Upper lobe of right lung (tissue), 1 donor: ENCODE measurements at regions not wholly inside any gene's neighbourhood (a gene's known extent, or its start where the extent isn't known, plus 50 kb on each side); places are given as distances from the start of the nearest gene placed in this dataset.

Experiments
- ATAC-seq: fragments of 200-7000 bp; cut with Tn5 transposase; one replicate; pipeline ENCODE4 v1.9.1; 2020; ENCODE audit warnings: mild to moderate bottlenecking, moderate library complexity
- DNase-seq: peaks from one replicate; pipeline ENCODE4 v3.0.0-alpha.2; 2020
- H3K27ac ChIP-seq: fragments of 200-600 bp; one replicate; pipeline ENCODE4 v1.8.0; 2022
- H3K27me3 ChIP-seq: fragments of 200-600 bp; one replicate; pipeline ENCODE4 v1.8.0; 2022; ENCODE audit warnings: mild to moderate bottlenecking
- H3K36me3 ChIP-seq: fragments of 200-600 bp; one replicate; pipeline ENCODE4 v1.8.0; 2022
- H3K4me1 ChIP-seq: fragments of 200-600 bp; one replicate; pipeline ENCODE4 v1.8.0; 2022
- H3K4me3 ChIP-seq: fragments of 200-600 bp; one replicate; pipeline ENCODE4 v1.8.0; 2022; ENCODE audit warnings: mild to moderate bottlenecking
- H3K9me3 ChIP-seq: fragments of 200-600 bp; one replicate; pipeline ENCODE4 v1.8.0; 2022
- intact Hi-C: fragments of 100-400 bp; cut with DNase I; formaldehyde crosslinking; loops from one replicate; pipeline ENCODE4 v1.11.0; 2022
- TF ChIP-seq, protein P1 (sequence below): fragments of 200-600 bp; IDR thresholded peaks from one replicate; pipeline ENCODE4 v1.8.0; 2022; ENCODE audit warnings: antibody characterized with exemption
- donor health status: DM: no; HTN: yes; CAD: no; lungs with severe emphysema.

DNA sequence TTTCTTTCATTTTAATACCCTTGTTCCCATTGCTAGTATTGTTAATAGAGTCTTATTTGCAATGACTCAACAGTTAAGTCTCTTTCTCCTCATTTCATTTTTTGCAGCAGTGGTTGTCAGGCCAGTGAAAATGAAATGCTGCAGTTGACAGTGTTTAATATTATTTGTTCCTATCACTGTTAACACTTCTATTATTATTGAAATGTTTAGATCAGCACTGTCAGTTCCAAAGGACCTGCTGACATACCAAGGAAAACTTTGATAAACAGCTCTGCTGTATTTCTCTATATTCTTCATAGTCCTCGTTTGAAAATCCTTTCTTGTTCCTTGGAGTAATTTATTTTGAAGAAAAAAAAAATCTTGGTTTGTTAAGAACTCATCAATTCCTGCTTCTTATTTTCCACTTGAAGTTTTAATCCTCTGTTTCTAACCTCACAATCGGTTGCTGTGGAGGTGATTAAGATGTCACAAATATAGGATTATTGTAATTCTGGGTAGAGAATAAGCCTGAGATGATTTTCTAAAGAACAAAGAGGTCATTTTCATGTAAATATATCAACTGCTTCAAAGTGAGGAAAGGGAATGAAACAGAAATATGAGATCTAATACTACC, 1065.9 kb upstream of the CITED2 start:
- Histone ChIP-seq H3K27ac (no peak overlapping the region), H3K27me3 (no peaks in the 10 kb centered on the region), H3K36me3 (no peaks in the 10 kb centered on the region), H3K4me3 (no peak overlapping the region), H3K4me1 (peaks cover 10% of the 10 kb centered on the region), H3K9me3 (no peaks in the 10 kb centered on the region)
- DNase-seq (no peak), ATAC-seq (no peak)
- intact Hi-C loops = no loop called here
- TF ChIP-seq, protein P1, sequence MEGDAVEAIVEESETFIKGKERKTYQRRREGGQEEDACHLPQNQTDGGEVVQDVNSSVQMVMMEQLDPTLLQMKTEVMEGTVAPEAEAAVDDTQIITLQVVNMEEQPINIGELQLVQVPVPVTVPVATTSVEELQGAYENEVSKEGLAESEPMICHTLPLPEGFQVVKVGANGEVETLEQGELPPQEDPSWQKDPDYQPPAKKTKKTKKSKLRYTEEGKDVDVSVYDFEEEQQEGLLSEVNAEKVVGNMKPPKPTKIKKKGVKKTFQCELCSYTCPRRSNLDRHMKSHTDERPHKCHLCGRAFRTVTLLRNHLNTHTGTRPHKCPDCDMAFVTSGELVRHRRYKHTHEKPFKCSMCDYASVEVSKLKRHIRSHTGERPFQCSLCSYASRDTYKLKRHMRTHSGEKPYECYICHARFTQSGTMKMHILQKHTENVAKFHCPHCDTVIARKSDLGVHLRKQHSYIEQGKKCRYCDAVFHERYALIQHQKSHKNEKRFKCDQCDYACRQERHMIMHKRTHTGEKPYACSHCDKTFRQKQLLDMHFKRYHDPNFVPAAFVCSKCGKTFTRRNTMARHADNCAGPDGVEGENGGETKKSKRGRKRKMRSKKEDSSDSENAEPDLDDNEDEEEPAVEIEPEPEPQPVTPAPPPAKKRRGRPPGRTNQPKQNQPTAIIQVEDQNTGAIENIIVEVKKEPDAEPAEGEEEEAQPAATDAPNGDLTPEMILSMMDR = no peak

DNA sequence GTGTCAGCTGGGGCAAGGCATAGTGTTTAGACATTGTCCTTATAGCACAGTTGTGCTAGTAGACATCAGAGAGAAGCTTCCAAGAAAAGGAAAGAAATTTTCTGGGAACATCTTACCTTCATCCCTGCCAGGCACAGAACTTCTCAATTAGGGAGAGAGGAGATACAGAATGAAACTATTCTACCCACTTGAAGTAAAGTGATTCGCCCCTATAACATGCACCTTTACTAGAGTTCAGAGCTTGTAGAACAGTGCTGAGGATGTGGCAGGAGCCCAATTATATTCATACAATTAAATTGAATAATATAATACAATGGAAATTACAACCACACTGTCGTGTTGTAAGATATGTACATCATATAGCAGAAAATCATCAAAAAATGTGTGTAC, 1063.9 kb upstream of the CITED2 start:
- TF ChIP-seq, protein P1 = no peak
- Histone ChIP-seq H3K4me3 (no peak overlapping the region), H3K27me3 (no peaks in the 10 kb centered on the region), H3K4me1 (peaks cover 6% of the 10 kb centered on the region), H3K9me3 (no peaks in the 10 kb centered on the region), H3K27ac (no peak overlapping the region), H3K36me3 (no peaks in the 10 kb centered on the region)
- intact Hi-C loops = no loop called here
- ATAC-seq = no peak
- DNase-seq = no peak

DNA sequence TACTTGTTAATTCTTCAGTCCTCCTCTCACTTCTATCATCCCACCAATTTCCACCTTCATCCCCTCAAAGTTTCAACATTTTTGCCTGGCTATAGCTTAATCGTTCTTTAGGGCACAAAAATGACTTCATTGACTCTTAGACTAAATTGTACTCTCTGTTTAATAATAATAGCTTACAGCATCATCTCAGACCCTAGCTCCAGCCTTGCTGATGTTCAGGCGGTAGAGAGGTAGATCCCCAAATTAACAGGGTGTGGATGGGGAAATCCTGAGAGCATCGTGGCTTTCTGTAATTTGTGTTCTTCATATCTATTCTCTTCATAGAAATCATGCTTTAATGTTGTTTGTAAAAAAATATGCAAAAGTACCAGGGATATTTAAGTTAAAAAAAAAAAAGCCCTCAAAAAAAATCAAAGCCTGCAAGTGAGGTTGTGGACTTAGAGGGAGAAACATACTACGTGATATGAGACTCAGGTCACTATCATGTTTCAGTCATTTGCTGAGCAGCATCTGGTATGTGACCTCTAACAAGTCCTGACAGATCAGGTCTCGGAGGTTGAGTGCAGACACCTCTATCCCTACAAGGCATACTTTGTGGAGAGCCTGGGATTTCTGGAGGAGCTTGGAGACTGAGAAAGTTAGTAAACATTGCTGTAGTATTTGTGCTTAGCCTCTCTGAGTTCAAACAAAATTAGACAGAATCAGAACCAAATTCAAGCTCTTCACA, 1063.3 kb upstream of the CITED2 start:
- peaks cover 6% of the 10 kb centered on the region for H3K4me1 ChIP-seq
- no peak overlapping the region for H3K27ac ChIP-seq
- H3K36me3 ChIP-seq = no peaks in the 10 kb centered on the region
- intact Hi-C loops = no loop called here
- no peak overlapping the region for H3K4me3 ChIP-seq
- DNase-seq (no peak), ATAC-seq (no peak)
- no peaks in the 10 kb centered on the region for H3K27me3 ChIP-seq
- TF ChIP-seq, protein P1 = no peak
- no peaks in the 10 kb centered on the region for H3K9me3 ChIP-seq

DNA sequence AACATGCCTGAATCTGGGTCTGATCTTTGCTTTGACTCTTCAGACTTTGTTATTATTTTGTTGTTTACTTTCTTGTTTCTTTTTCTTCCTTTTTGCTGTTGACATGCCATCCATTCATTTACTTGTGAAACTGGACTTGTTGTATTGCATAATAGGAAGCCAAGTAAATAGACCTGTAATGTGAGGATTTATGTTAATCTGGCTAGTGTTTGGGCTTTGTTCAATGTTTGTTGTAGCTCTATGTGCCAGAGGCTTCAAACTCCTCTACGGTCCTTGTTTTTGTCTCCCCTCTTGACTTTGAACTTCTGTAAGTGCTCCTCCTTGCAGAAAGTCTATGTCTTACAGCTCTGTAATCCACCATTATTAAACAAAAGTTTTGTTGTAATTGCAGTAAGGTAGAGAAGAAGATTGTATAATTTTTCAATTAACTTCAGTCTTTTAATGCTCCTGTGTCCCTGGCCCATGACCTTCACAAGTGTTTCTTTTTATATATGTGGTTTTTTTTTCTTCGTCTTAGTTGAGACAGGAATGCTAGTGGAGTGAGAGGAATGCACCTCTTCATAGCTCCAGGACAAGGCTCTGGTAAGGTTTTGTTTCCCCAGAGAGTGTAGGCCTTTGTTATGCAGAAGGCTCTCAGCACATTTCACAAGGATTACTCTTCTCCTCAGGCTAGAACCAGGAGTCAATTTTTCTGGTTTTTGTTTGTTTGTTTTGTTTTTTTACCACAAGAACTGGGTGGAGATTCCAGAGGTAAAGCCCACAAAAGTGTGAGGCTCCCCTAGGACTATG, 1061.8 kb upstream of the CITED2 start:
- TF ChIP-seq, protein P1 = no peak
- Histone ChIP-seq H3K27me3 (no peaks in the 10 kb centered on the region), H3K9me3 (no peaks in the 10 kb centered on the region), H3K36me3 (no peaks in the 10 kb centered on the region), H3K4me3 (no peak overlapping the region), H3K4me1 (peaks cover 6% of the 10 kb centered on the region), H3K27ac (no peak overlapping the region)
- ATAC-seq (peak; percentile 83), DNase-seq (no peak)
- intact Hi-C loops = no loop called here

DNA sequence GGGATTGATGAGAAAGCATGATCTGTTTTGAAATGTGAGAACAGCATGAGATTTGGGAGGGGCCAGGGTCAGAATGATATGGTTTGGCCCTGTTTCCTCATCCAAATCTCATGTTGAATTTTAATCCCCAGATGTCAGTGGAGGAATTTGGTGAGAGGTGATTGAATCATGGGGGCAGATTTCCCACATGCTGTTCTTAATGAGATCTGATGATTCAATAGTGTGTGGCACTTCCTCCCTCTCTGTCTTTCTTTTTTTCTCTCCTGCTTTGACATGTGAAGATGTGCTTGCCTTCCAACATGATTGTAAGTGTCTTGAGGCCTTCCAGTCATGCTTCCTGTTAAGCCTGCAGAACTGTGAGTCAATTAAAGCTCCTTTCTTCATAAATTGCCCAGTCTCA, 1060.3 kb upstream of the CITED2 start:
- TF ChIP-seq, protein P1 = no peak
- Histone ChIP-seq H3K36me3 (no peaks in the 10 kb centered on the region), H3K4me3 (no peak overlapping the region), H3K27me3 (no peaks in the 10 kb centered on the region), H3K27ac (no peak overlapping the region), H3K4me1 (no peaks in the 10 kb centered on the region), H3K9me3 (no peaks in the 10 kb centered on the region)
- DNase-seq (no peak), ATAC-seq (no peak)
- intact Hi-C loops = no loop called here
